Testis (tissue), 2 donors: ENCODE measurements at regions not wholly inside any gene's neighbourhood (a gene's known extent, or its start where the extent isn't known, plus 50 kb on each side); places are given as distances from the start of the nearest gene placed in this dataset.

Experiments used
- DNase-seq: peaks from one replicate; pipeline ENCODE4 v3.0.0-alpha.2; 2019
- H3K27ac ChIP-seq, 2 donors: fragments of 200-600 bp; sonication (generic); one replicate each; pipeline ENCODE4 v1.5.1; 2019
- H3K27me3 ChIP-seq: fragments of 200-600 bp; sonication (generic); one replicate; pipeline ENCODE4 v1.5.1; 2019
- H3K36me3 ChIP-seq: fragments of 200-600 bp; sonication (generic); one replicate; pipeline ENCODE4 v1.5.1; 2017; ENCODE audit warnings: low read depth; ENCODE audit errors: missing control alignments
- H3K4me1 ChIP-seq: fragments of 200-600 bp; sonication (generic); one replicate; pipeline ENCODE4 v1.5.1; 2019
- H3K4me3 ChIP-seq, 2 donors: fragments of 200-600 bp; sonication (generic); one replicate each; pipeline ENCODE4 v1.5.1; 2017 to 2019
- H3K9me3 ChIP-seq: fragments of 200-600 bp; sonication (generic); one replicate; pipeline ENCODE4 v1.5.1; 2017
- CTCF ChIP-seq, 3 experiments: fragments of 450-650 bp in 2 of 3; fragments of 200-600 bp in 1 of 3; sonication (generic) in 1 of 3; IDR thresholded peaks; one replicate each; pipeline ENCODE4 v1.5.1; 2016 to 2019; ENCODE audit warnings: antibody characterized with exemption in 3 of 3, mild to moderate bottlenecking in 2 of 3, moderate library complexity in 1 of 3
- POLR2A ChIP-seq: fragments of 450-650 bp; IDR thresholded peaks from one replicate; pipeline ENCODE4 v1.6.1; 2017; ENCODE audit warnings: antibody characterized with exemption, mild to moderate bottlenecking, moderate library complexity
- WGBS, 2 donors: methylation state at CpG; one replicate each; pipeline ENCODE4 v1.1.5; 2018; 5-methylcytosine and 5-hydroxymethylcytosine counted together
- intact Hi-C: fragments of 100-400 bp; cut with DNase I; formaldehyde crosslinking; loops from one replicate; pipeline ENCODE4 v1.15.1; 2023; ENCODE audit warnings: low total_unique reads

- no peaks in the 10 kb centered on the region for H3K27me3 ChIP-seq
- 91 to 92% methylated on average over 9 to 26 of the region's 26 CpGs for WGBS, 2 donors
- H3K9me3 ChIP-seq, result no peaks in the 10 kb centered on the region
- TF ChIP-seq POLR2A, result no peak
- TF ChIP-seq CTCF (IDR thresholded peaks at IDR 0.05), result no peak
- no peak overlapping the region for H3K4me3 ChIP-seq
- H3K4me1 ChIP-seq, result no peaks in the 10 kb centered on the region
- H3K36me3 ChIP-seq, result no peaks in the 10 kb centered on the region
- no peak for DNase-seq
- intact Hi-C loops, result no loop called here
- H3K27ac ChIP-seq, result no peak overlapping the region
Observed at GRCh38 chr2:241974851-241975592, 105.5 kb downstream of the RTP5 start.

DNA sequence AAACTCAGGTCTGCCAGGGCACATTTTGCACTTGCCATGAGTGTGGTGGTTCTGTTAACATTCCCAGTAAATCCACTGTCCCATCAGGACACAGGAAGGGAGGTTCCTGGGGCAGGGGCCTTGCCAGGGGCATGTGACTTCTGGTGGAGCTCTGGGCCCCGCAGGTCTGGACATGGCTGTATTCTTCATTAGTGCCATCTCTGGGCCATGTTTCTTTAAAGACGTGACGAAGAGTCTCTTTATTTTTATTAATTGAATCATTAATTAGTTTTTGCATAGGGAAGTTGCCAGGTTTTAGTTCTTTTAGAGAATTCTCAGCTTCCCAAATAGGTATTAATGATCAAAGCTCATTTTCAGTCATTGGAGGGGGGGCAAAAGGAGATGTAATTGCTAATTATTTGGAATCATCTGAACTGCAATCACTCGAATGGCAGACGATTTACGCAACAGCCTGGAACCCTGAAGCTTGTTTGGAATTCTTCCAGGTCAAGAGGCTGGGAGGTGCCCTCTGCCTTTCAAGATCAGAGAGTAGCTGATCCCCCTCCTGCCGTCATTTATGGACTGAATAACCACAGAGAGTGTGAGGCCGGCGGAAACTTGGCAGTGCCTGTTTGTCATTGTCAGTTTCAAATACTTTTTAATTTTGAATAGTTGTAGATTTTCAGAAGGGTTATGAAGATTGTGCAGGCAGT, 106.2 kb downstream of the RTP5 start:
- TF ChIP-seq POLR2A, result no peak
- no peak for TF ChIP-seq CTCF (IDR thresholded peaks at IDR 0.05)
- intact Hi-C loops, result no loop called here
- Histone ChIP-seq H3K36me3 (no peaks in the 10 kb centered on the region), H3K27ac (no peak overlapping the region), H3K9me3 (no peaks in the 10 kb centered on the region), H3K27me3 (no peaks in the 10 kb centered on the region), H3K4me1 (no peaks in the 10 kb centered on the region), H3K4me3 (no peak overlapping the region)
- no peak for DNase-seq
- 78 to 90% methylated on average over 9 of the region's 9 CpGs for WGBS, 2 donors

GRCh38 chr2:241976296-241976695, 106.8 kb downstream of the RTP5 start:
- no peak for TF ChIP-seq POLR2A
- TF ChIP-seq CTCF (IDR thresholded peaks at IDR 0.05), result no peak
- no peak overlapping the region for H3K4me3 ChIP-seq
- no peaks in the 10 kb centered on the region for H3K4me1 ChIP-seq
- no peaks in the 10 kb centered on the region for H3K9me3 ChIP-seq
- intact Hi-C loops, result no loop called here
- no peaks in the 10 kb centered on the region for H3K27me3 ChIP-seq
- DNase-seq, result no peak
- H3K36me3 ChIP-seq, result no peaks in the 10 kb centered on the region
- no peak overlapping the region for H3K27ac ChIP-seq
- 82 to 90% methylated on average over 11 to 12 of the region's 12 CpGs for WGBS, 2 donors

DNA sequence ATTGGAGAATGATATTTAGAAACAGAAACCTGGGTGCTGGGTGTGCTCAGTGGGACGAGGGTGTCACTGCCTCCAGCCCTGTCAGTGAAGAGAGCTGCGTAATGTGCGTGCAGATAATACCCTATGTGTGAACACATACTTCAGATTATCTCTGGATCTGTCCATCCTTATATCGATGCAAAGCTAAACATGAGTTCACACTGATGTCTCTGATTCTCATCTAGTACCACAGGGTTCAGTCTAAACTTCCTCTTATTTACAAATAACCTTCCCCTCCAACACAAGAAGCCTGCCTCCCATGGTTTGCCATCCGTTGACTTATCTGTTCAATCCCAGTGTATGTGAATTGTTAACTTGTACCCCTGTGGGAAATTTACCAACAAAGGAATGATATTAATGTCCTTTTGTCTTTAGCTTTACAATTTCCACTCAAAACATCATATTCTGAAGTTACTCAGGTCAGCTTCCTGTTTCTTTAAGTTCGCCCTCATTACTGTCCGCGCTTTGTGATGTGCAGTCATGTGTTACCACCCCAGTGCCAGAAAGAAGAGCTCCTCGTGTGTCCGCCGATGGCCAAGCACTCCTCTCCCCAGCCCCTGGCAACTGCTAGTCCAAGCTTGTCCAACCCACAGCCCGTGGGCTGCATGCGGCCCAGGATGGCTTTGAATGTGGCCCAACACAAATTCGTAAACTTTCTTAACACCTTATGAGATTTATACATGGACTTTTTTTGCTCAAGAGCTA, 108.2 kb downstream of the RTP5 start:
- WGBS, 2 donors, result 91 to 94% methylated on average over 14 of the region's 14 CpGs
- no peak for TF ChIP-seq CTCF (IDR thresholded peaks at IDR 0.05)
- no peak for TF ChIP-seq POLR2A

More for the DNA sequence above, 108.2 kb downstream of the RTP5 start:
- no peaks in the 10 kb centered on the region for H3K36me3 ChIP-seq
- no peaks in the 10 kb centered on the region for H3K27me3 ChIP-seq
- H3K4me1 ChIP-seq, result no peaks in the 10 kb centered on the region
- no peak for DNase-seq
- H3K9me3 ChIP-seq, result no peaks in the 10 kb centered on the region
- no peak overlapping the region for H3K27ac ChIP-seq
- intact Hi-C loops, result no loop called here
- H3K4me3 ChIP-seq, result no peak overlapping the region
